Thyroid gland (tissue), 4 donors: ENCODE measurements at regions not wholly inside any gene's neighbourhood (a gene's known extent, or its start where the extent isn't known, plus 50 kb on each side); places are given as distances from the start of the nearest gene placed in this dataset.

Experiments
- CTCF ChIP-seq, 6 experiments: fragments of 200-600 bp in 3 of 6; fragments of 450-650 bp in 3 of 6; sonication (generic) in 3 of 6; IDR thresholded peaks; one replicate each; pipeline ENCODE4 v1.5.1; 2016 to 2019; ENCODE audit warnings: antibody characterized with exemption in 6 of 6, mild to moderate bottlenecking in 2 of 6, inconsistent platforms in 1 of 6, moderate library complexity in 1 of 6
- POLR2A ChIP-seq, 2 donors: fragments of 450-650 bp; IDR thresholded peaks; one replicate each; pipeline ENCODE4 v1.6.1; 2017; ENCODE audit warnings: antibody characterized with exemption in 2 of 2, mild to moderate bottlenecking in 2 of 2, moderate library complexity in 1 of 2

DNA sequence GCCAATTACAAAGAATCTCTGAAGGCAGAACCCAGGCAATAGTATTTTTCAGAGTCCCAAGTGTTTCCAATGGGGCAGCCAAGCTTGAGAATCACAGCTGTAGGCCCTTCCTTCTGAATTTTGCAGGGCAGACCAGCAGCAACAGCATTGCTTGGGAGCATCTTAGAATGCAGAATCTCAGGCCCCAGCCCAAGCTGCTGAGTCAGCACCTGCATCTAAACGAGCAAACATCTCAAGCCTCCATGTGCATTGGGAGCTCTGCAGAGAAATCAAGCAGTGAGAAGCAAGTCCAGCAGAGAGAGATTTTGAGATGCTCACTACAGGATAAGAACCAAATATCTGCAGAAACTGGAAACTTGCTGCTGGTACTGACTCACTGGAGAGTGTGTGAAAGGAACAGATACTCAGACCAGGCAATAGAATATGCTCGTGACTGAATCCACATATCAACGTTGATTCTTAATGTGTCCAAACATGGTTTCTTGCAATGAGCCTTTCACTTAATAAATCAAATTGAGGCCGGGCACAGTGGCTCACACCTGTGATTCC, 81.5 kb upstream of the TNFSF11 start:
- TF ChIP-seq POLR2A (IDR thresholded peaks at IDR 0.05), result no peak
- no peak for TF ChIP-seq CTCF (IDR thresholded peaks at IDR 0.05)
